ENCODE measurements at regions not wholly inside any gene's neighbourhood (a gene's known extent, or its start where the extent isn't known, plus 50 kb on each side); places are given as distances from the start of the nearest gene placed in this dataset.

GRCh38 chr2:8281234-8281633 lies 400.6 kb upstream of the ID2 start:
- DNase-seq: no peak
- Histone ChIP-seq H3K27me3 (no peaks in the 10 kb centered on the region), H3K9me3 (no peaks in the 10 kb centered on the region), H3K4me3 (no peak overlapping the region), H3K4me1 (no peaks in the 10 kb centered on the region), H3K27ac (no peak overlapping the region), H3K36me3 (no peaks in the 10 kb centered on the region)
- TF ChIP-seq, protein P1, sequence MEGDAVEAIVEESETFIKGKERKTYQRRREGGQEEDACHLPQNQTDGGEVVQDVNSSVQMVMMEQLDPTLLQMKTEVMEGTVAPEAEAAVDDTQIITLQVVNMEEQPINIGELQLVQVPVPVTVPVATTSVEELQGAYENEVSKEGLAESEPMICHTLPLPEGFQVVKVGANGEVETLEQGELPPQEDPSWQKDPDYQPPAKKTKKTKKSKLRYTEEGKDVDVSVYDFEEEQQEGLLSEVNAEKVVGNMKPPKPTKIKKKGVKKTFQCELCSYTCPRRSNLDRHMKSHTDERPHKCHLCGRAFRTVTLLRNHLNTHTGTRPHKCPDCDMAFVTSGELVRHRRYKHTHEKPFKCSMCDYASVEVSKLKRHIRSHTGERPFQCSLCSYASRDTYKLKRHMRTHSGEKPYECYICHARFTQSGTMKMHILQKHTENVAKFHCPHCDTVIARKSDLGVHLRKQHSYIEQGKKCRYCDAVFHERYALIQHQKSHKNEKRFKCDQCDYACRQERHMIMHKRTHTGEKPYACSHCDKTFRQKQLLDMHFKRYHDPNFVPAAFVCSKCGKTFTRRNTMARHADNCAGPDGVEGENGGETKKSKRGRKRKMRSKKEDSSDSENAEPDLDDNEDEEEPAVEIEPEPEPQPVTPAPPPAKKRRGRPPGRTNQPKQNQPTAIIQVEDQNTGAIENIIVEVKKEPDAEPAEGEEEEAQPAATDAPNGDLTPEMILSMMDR (IDR thresholded peaks at IDR 0.05): no peak
- no peak for TF ChIP-seq POLR2A (IDR thresholded peaks at IDR 0.05)
- intact Hi-C loops (cut with DNase I; ENCODE audit: low total_unique reads): no loop called here

GRCh38 chr2:8281950-8282857 lies 399.7 kb upstream of the ID2 start:
- Histone ChIP-seq H3K27ac (no peak overlapping the region), H3K36me3 (no peaks in the 10 kb centered on the region), H3K4me1 (no peaks in the 10 kb centered on the region), H3K27me3 (no peaks in the 10 kb centered on the region), H3K9me3 (no peaks in the 10 kb centered on the region), H3K4me3 (no peak overlapping the region)
- intact Hi-C loops (cut with DNase I; ENCODE audit: low total_unique reads): no loop called here
- DNase-seq: no peak
- no peak for TF ChIP-seq POLR2A (IDR thresholded peaks at IDR 0.05)
- TF ChIP-seq, protein P1 (IDR thresholded peaks at IDR 0.05): no peak

DNA sequence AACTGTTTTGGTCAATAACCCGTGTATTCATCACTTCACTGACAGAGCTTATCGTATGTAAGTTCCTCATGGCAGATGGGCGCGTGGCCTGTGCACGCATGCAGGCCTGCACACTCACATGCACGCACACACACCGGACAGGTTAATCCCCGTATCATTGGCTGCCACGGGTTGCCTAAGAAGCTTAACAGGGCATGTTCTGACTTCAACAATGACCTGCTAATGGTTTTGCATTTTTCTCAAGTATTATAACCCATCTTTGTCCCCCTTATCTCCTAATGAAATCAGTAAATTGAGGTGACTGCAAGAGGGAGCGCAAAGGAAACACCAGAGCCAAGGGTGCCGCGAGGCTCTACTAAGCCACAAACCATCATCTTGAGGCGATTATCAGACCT lies 399.0 kb upstream of the ID2 start:
- Histone ChIP-seq H3K4me3 (no peak overlapping the region), H3K27me3 (no peaks in the 10 kb centered on the region), H3K9me3 (no peaks in the 10 kb centered on the region), H3K4me1 (no peaks in the 10 kb centered on the region), H3K27ac (no peak overlapping the region), H3K36me3 (no peaks in the 10 kb centered on the region)
- no peak for TF ChIP-seq POLR2A (IDR thresholded peaks at IDR 0.05)
- TF ChIP-seq, protein P1 (IDR thresholded peaks at IDR 0.05): no peak
- no peak for DNase-seq
- intact Hi-C loops (cut with DNase I; ENCODE audit: low total_unique reads): no loop called here

DNA sequence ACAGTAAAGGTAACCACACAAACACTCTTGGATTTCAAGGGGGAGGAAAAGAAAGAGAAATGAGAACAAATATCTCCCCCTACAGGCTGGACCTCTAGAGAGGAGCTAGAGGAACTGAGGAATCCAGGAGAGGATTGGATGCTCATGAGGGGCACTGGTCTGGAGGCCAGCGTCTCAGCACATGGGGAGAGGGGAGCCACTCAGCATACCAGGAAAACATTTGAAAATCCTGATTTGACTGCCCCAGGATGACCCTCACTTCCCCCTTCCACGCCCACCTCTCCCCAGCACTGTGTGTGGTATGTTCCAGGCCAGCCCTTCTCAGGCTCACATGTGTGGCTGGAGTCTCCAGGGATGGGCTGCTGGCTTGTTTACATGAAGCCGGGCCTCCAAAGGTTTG lies 396.8 kb upstream of the ID2 start:
- Histone ChIP-seq H3K4me3 (no peak overlapping the region), H3K4me1 (no peaks in the 10 kb centered on the region), H3K27ac (no peak overlapping the region), H3K27me3 (no peaks in the 10 kb centered on the region), H3K36me3 (no peaks in the 10 kb centered on the region), H3K9me3 (no peaks in the 10 kb centered on the region)
- DNase-seq: no peak
- intact Hi-C loops (cut with DNase I; ENCODE audit: low total_unique reads): no loop called here
- TF ChIP-seq, protein P1 (IDR thresholded peaks at IDR 0.05): no peak
- TF ChIP-seq POLR2A (IDR thresholded peaks at IDR 0.05): no peak

GRCh38 chr2:8285898-8286297 lies 396.0 kb upstream of the ID2 start:
- intact Hi-C loops (cut with DNase I; ENCODE audit: low total_unique reads): no loop called here
- Histone ChIP-seq H3K36me3 (no peaks in the 10 kb centered on the region), H3K27me3 (no peaks in the 10 kb centered on the region), H3K27ac (no peak overlapping the region), H3K4me3 (no peak overlapping the region), H3K4me1 (no peaks in the 10 kb centered on the region), H3K9me3 (no peaks in the 10 kb centered on the region)
- no peak for DNase-seq
- TF ChIP-seq POLR2A (IDR thresholded peaks at IDR 0.05): no peak
- TF ChIP-seq, protein P1 (IDR thresholded peaks at IDR 0.05): no peak
